Ishikawa (cell line): ENCODE measurements at regions not wholly inside any gene's neighbourhood (a gene's known extent, or its start where the extent isn't known, plus 50 kb on each side); places are given as distances from the start of the nearest gene placed in this dataset.

Source experiments
- CEBPB ChIP-seq: IDR thresholded peaks from 2 replicates; pipeline ENCODE4 v1.6.1; 2012
- CREB1 ChIP-seq: IDR thresholded peaks from 2 replicates; pipeline ENCODE4 v1.6.1; 2012; ENCODE audit warnings: low read depth
- EGR1 ChIP-seq: IDR thresholded peaks from 2 replicates; pipeline ENCODE4 v1.6.1; 2012
- TAF1 ChIP-seq: IDR thresholded peaks from 2 replicates; pipeline ENCODE4 v1.6.1; 2012; ENCODE audit warnings: low read depth, mild to moderate bottlenecking
- YY1 ChIP-seq: IDR thresholded peaks from 2 replicates; pipeline ENCODE4 v1.6.1; 2012; ENCODE audit warnings: low read depth
- TF ChIP-seq, protein P1 (sequence below): IDR thresholded peaks from 2 replicates; pipeline ENCODE4 v1.6.1; 2012; ENCODE audit warnings: low read depth, mild to moderate bottlenecking

DNA sequence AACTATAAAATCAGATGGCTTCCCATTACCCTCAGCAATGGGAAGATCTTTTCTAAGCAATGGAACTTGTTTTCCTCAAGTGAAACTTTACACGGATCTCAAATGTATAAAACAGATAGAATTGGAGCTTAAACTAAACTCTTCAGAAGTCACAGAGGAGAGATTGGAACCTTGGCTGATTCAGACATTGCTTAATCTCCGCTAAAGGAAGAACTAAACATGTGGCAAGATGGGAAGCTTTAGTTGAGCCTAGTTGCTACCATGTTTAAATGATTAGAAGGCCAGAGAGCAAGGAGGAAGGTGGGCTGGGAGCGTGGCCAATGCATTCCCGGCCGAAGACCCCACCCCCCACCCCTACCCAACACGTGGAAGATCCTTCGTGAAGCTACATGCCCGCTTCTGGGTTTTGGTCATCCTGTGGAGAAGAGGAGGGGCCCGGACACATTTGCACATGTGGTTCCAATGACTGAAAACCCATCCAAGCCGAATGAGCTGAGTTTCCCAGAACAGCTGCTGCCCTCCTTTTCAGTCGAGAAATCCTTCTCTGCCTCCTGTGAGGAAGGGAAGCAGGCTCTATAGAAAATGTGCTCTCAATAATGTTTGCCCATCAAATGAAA, 164.3 kb downstream of the MIS18A start:
- TF ChIP-seq EGR1 (no peak), CREB1 (no peak), TAF1 (no peak), CEBPB (no peak), YY1 (no peak)
- TF ChIP-seq, protein P1, sequence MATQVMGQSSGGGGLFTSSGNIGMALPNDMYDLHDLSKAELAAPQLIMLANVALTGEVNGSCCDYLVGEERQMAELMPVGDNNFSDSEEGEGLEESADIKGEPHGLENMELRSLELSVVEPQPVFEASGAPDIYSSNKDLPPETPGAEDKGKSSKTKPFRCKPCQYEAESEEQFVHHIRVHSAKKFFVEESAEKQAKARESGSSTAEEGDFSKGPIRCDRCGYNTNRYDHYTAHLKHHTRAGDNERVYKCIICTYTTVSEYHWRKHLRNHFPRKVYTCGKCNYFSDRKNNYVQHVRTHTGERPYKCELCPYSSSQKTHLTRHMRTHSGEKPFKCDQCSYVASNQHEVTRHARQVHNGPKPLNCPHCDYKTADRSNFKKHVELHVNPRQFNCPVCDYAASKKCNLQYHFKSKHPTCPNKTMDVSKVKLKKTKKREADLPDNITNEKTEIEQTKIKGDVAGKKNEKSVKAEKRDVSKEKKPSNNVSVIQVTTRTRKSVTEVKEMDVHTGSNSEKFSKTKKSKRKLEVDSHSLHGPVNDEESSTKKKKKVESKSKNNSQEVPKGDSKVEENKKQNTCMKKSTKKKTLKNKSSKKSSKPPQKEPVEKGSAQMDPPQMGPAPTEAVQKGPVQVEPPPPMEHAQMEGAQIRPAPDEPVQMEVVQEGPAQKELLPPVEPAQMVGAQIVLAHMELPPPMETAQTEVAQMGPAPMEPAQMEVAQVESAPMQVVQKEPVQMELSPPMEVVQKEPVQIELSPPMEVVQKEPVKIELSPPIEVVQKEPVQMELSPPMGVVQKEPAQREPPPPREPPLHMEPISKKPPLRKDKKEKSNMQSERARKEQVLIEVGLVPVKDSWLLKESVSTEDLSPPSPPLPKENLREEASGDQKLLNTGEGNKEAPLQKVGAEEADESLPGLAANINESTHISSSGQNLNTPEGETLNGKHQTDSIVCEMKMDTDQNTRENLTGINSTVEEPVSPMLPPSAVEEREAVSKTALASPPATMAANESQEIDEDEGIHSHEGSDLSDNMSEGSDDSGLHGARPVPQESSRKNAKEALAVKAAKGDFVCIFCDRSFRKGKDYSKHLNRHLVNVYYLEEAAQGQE, result no peak
